ENCODE measurements at regions not wholly inside any gene's neighbourhood (a gene's known extent, or its start where the extent isn't known, plus 50 kb on each side); places are given as distances from the start of the nearest gene placed in this dataset.
"Not testable (repeated sequence)": the region's sequence is repeated elsewhere in the genome, so short reads cannot be mapped to it uniquely, and the experiment has no call there.

DNA sequence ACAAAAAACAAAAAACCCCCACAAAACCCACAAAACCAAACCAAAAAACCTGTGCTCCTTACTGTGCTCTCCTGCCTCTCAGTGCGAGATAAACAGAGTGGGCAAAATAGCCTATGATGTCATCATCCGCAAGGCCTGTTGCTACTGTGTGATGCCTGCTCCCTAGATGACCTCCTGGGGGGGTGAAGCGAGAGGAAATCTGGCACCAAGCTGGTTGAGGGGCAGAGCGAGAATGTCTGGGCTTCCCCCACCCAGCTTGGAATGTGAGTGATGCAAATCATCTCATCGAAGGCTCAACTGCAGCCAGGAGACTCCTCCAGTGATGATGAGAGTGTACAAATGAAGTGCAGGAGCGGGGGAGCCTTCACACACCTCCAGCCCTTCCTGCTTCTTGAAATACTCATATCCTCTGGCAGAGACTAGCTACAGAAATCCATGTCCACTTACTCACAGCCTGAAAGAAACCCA is 57.7 kb upstream of the MAP4K3 start:
- ChIA-PET POLR2A (interaction anchor here (0.6 kb wide), 1 partner anchor 113 kb away, joined by 12 read pairs; no protein-coding TSS in a partner anchor), CTCF (no interaction called here)
- H3K27ac ChIP-seq (ENCODE audit: low read length) = peak overlapping the region; percentile 23; the same call in 1 of the 2 replicates
- intact Hi-C loops (cut with micrococcal nuclease; ENCODE audit: unreplicated experiment) = no loop called here
- BruUV-seq (replicated peaks) = no TSS peak
- H3K9me3 ChIP-seq (ENCODE audit: control insufficient read depth, insufficient read depth, low read depth, low read length) = no peaks in the 10 kb centered on the region
- no peaks in the 10 kb centered on the region for H3K27me3 ChIP-seq (ENCODE audit: control insufficient read depth, insufficient read depth, low read length)
- H3K36me3 ChIP-seq (ENCODE audit: control insufficient read depth, insufficient read depth, low read length) = no peaks in the 10 kb centered on the region
- peak; percentile 82 for ATAC-seq
- in situ Hi-C loops (cut with HindIII; ENCODE audit: low pct_unique_long_range_greater_than_20kb, low sequenced_read_pairs) = no loop called here
- no peak for DNase-seq (ENCODE audit: low read depth, low spot score)
- H3K4me1 ChIP-seq (ENCODE audit: control insufficient read depth, insufficient read depth, low read length) = peaks cover 4% of the 10 kb centered on the region; the same call in 1 of the 2 replicates
- TF ChIP-seq, protein P1, sequence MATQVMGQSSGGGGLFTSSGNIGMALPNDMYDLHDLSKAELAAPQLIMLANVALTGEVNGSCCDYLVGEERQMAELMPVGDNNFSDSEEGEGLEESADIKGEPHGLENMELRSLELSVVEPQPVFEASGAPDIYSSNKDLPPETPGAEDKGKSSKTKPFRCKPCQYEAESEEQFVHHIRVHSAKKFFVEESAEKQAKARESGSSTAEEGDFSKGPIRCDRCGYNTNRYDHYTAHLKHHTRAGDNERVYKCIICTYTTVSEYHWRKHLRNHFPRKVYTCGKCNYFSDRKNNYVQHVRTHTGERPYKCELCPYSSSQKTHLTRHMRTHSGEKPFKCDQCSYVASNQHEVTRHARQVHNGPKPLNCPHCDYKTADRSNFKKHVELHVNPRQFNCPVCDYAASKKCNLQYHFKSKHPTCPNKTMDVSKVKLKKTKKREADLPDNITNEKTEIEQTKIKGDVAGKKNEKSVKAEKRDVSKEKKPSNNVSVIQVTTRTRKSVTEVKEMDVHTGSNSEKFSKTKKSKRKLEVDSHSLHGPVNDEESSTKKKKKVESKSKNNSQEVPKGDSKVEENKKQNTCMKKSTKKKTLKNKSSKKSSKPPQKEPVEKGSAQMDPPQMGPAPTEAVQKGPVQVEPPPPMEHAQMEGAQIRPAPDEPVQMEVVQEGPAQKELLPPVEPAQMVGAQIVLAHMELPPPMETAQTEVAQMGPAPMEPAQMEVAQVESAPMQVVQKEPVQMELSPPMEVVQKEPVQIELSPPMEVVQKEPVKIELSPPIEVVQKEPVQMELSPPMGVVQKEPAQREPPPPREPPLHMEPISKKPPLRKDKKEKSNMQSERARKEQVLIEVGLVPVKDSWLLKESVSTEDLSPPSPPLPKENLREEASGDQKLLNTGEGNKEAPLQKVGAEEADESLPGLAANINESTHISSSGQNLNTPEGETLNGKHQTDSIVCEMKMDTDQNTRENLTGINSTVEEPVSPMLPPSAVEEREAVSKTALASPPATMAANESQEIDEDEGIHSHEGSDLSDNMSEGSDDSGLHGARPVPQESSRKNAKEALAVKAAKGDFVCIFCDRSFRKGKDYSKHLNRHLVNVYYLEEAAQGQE (IDR thresholded peaks at IDR 0.05; ENCODE audit: insufficient read depth in 1 of 2, low read depth in 2 of 2, low read length in 1 of 2) = no peak
- TF ChIP-seq, protein P2, sequence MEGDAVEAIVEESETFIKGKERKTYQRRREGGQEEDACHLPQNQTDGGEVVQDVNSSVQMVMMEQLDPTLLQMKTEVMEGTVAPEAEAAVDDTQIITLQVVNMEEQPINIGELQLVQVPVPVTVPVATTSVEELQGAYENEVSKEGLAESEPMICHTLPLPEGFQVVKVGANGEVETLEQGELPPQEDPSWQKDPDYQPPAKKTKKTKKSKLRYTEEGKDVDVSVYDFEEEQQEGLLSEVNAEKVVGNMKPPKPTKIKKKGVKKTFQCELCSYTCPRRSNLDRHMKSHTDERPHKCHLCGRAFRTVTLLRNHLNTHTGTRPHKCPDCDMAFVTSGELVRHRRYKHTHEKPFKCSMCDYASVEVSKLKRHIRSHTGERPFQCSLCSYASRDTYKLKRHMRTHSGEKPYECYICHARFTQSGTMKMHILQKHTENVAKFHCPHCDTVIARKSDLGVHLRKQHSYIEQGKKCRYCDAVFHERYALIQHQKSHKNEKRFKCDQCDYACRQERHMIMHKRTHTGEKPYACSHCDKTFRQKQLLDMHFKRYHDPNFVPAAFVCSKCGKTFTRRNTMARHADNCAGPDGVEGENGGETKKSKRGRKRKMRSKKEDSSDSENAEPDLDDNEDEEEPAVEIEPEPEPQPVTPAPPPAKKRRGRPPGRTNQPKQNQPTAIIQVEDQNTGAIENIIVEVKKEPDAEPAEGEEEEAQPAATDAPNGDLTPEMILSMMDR (IDR thresholded peaks at IDR 0.05) = no peak
- no peak for TF ChIP-seq SIN3A (IDR thresholded peaks at IDR 0.05; ENCODE audit: borderline replicate concordance, insufficient read depth, low read depth, low read length)
- TF ChIP-seq POLR2AphosphoS5 (IDR thresholded peaks at IDR 0.05; ENCODE audit: low read depth, low read length) = no peak
- no peak for TF ChIP-seq TCF7L2 (IDR thresholded peaks at IDR 0.05; ENCODE audit: low read depth, low read length)
- no peak overlapping the region for H3K4me3 ChIP-seq (ENCODE audit: low read depth in 2 of 2, low read length in 2 of 2)

DNA sequence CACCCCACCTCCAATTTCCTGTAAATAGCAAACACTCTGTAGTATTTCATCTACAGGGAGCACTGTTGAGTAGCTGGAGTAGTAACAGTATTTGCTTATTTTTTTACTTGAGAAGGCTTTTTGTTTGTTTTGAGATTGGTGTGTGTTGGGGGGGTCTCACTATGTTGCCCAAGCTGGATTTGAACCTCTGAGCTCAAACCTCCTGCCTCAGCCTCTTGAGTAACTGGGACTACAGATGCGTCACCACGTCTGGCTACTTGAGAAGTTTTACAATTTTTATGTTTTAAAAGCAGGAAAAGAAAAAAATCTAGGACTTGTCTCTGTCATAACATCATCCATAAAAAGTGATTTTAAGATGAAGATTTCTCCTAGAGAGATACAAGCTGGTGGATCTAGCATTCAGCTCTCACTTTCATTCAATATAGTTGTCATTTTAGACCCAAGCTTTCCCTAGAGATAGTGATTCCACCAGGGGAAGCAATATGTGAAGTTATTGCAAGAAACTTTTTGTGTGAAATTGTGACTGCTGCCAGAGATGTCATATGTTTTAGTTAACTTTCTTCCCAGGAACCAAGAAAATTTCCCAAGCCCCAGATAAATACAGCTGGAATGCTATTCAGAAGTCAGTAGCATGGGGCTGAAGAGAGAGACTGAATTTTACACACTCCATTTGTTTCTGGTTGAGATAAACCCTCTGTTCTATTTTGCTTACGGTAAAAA is 60.2 kb upstream of the MAP4K3 start:
- no peaks in the 10 kb centered on the region for H3K9me3 ChIP-seq (ENCODE audit: control insufficient read depth, insufficient read depth, low read depth, low read length)
- POLR2A ChIA-PET = interaction anchor here (0.6 kb wide), 1 partner anchor 1119 kb away, joined by 3 read pairs; no protein-coding TSS in a partner anchor
- H3K4me1 ChIP-seq (ENCODE audit: control insufficient read depth, insufficient read depth, low read length) = peaks cover 2% of the 10 kb centered on the region; the same call in 1 of the 2 replicates
- in situ Hi-C loops (cut with HindIII; ENCODE audit: low pct_unique_long_range_greater_than_20kb, low sequenced_read_pairs) (no loop called here), intact Hi-C loops (cut with micrococcal nuclease; ENCODE audit: unreplicated experiment) (no loop called here)
- no TSS peak for BruUV-seq (replicated peaks)
- CTCF ChIA-PET = no interaction called here
- DNase-seq (ENCODE audit: low read depth, low spot score) (no peak), ATAC-seq (no peak)
- no peak overlapping the region for H3K4me3 ChIP-seq (ENCODE audit: low read depth in 2 of 2, low read length in 2 of 2)
- H3K27me3 ChIP-seq (ENCODE audit: control insufficient read depth, insufficient read depth, low read length) = no peaks in the 10 kb centered on the region
- H3K27ac ChIP-seq (ENCODE audit: low read length) = no peak overlapping the region
- no peaks in the 10 kb centered on the region for H3K36me3 ChIP-seq (ENCODE audit: control insufficient read depth, insufficient read depth, low read length)
- TF ChIP-seq POLR2AphosphoS5 (IDR thresholded peaks at IDR 0.05; ENCODE audit: low read depth, low read length) (no peak), SIN3A (IDR thresholded peaks at IDR 0.05; ENCODE audit: borderline replicate concordance, insufficient read depth, low read depth, low read length) (no peak), TCF7L2 (IDR thresholded peaks at IDR 0.05; ENCODE audit: low read depth, low read length) (no peak)
- TF ChIP-seq, protein P2 (IDR thresholded peaks at IDR 0.05) = no peak
- TF ChIP-seq, protein P1 (IDR thresholded peaks at IDR 0.05; ENCODE audit: insufficient read depth in 1 of 2, low read depth in 2 of 2, low read length in 1 of 2) = no peak

DNA sequence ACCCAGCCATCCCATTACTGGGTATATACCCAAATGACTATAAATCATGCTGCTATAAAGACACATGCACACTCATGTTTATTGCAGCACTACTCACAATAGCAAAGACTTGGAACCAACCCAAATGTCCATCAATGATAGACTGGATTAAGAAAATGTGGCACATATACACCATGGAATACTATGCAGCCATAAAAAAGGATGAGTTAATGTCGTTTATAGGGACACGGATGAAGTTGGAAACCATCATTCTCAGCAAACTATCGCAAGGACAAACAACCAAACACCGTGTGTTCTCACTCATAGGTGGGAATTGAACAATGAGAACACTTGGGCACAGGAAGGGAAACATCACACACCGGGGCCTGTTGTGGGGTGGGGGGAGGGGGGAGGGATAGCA is 61.1 kb upstream of the MAP4K3 start:
- POLR2A ChIA-PET; intact Hi-C loops (cut with micrococcal nuclease; ENCODE audit: unreplicated experiment); DNase-seq (ENCODE audit: low read depth, low spot score); H3K4me1 ChIP-seq (ENCODE audit: control insufficient read depth, insufficient read depth, low read length); ATAC-seq; CTCF ChIA-PET; H3K4me3 ChIP-seq (ENCODE audit: low read depth in 2 of 2, low read length in 2 of 2); H3K27ac ChIP-seq (ENCODE audit: low read length); H3K27me3 ChIP-seq (ENCODE audit: control insufficient read depth, insufficient read depth, low read length); H3K9me3 ChIP-seq (ENCODE audit: control insufficient read depth, insufficient read depth, low read depth, low read length); in situ Hi-C loops (cut with HindIII; ENCODE audit: low pct_unique_long_range_greater_than_20kb, low sequenced_read_pairs); H3K36me3 ChIP-seq (ENCODE audit: control insufficient read depth, insufficient read depth, low read length); BruUV-seq (replicated peaks): not testable (repeated sequence)

All from Panc1 (cell line).